CD4-positive, CD25-positive, alpha-beta regulatory T cell (primary cell): ENCODE measurements at regions not wholly inside any gene's neighbourhood (a gene's known extent, or its start where the extent isn't known, plus 50 kb on each side); places are given as distances from the start of the nearest gene placed in this dataset.

Experiments
- ATAC-seq, 2 donors: fragments of 150-1000 bp; cut with Tn5 transposase; one replicate each; pipeline ENCODE4 v1.10.0; 2021; ENCODE audit warnings: low read depth in 2 of 2, moderate number of reproducible peaks in 2 of 2, moderate library complexity in 1 of 2
- DNase-seq, 3 donors: peaks; one replicate each; pipeline versions ENCODE4 v3.0.0 to v3.0.0-alpha.2; 2012 to 2022; ENCODE audit warnings: mixed read lengths in 1 of 3
- H3K27ac ChIP-seq: one replicate; pipeline ENCODE4 v1.7.0; 2013; ENCODE audit warnings: mild to moderate bottlenecking, low read length; ENCODE audit not compliant: insufficient read depth, poor library complexity, severe bottlenecking
- H3K27me3 ChIP-seq: one replicate; pipeline ENCODE4 v1.7.0; 2013; ENCODE audit warnings: low read length; ENCODE audit not compliant: control insufficient read depth, insufficient read depth
- H3K36me3 ChIP-seq: one replicate; pipeline ENCODE4 v1.7.0; 2013; ENCODE audit warnings: mild to moderate bottlenecking, low read length, moderate library complexity; ENCODE audit not compliant: control insufficient read depth, insufficient read depth
- H3K4me1 ChIP-seq: 2 replicates; pipeline ENCODE4 v1.7.0; 2013; ENCODE audit warnings: mild to moderate bottlenecking, low read length; ENCODE audit not compliant: insufficient read depth, control insufficient read depth, poor library complexity, severe bottlenecking
- H3K4me3 ChIP-seq: one replicate; pipeline ENCODE4 v1.7.0; 2013; ENCODE audit warnings: low read depth, mild to moderate bottlenecking, low read length, moderate library complexity
- H3K9me3 ChIP-seq, 2 experiments: 1 replicate in 1 of 2; 2 replicates in 1 of 2; pipeline ENCODE4 v1.7.0; 2013; ENCODE audit warnings: low read length in 2 of 2, mild to moderate bottlenecking in 1 of 2, moderate library complexity in 1 of 2; ENCODE audit not compliant: control insufficient read depth in 2 of 2
- H3K27ac Mint-ChIP-seq, 3 donors: one replicate each; pipeline ENCODE4 v1.8.0; 2020 to 2022; ENCODE audit warnings: mild to moderate bottlenecking in 3 of 3, mixed read lengths in 3 of 3, moderate library complexity in 2 of 3
- H3K27me3 Mint-ChIP-seq: one replicate; pipeline ENCODE4 v1.8.0; 2022; ENCODE audit warnings: mild to moderate bottlenecking, mixed read lengths
- H3K36me3 Mint-ChIP-seq: one replicate; pipeline ENCODE4 v1.8.0; 2020; ENCODE audit warnings: mixed read lengths
- H3K4me1 Mint-ChIP-seq, 4 donors: one replicate each; pipeline ENCODE4 v1.8.0; 2020 to 2022; ENCODE audit warnings: mixed read lengths in 4 of 4, mild to moderate bottlenecking in 1 of 4
- H3K4me3 Mint-ChIP-seq, 4 donors: one replicate each; pipeline ENCODE4 v1.8.0; 2020 to 2022; ENCODE audit warnings: mild to moderate bottlenecking in 4 of 4, mixed read lengths in 4 of 4, moderate library complexity in 3 of 4
- H3K9me3 Mint-ChIP-seq, 7 donors: one replicate each; pipeline ENCODE4 v1.8.0; 2020 to 2022; ENCODE audit warnings: mixed read lengths in 7 of 7, mild to moderate bottlenecking in 3 of 7, moderate library complexity in 2 of 7

- H3K27ac Mint-ChIP-seq, result no peak overlapping the region
- ATAC-seq, result no peak
- no peaks in the 10 kb centered on the region for H3K9me3 Mint-ChIP-seq
- H3K27me3 Mint-ChIP-seq, result no peaks in the 10 kb centered on the region
- Histone ChIP-seq H3K9me3 (no peaks in the 10 kb centered on the region), H3K4me1 (no peaks in the 10 kb centered on the region), H3K36me3 (no peaks in the 10 kb centered on the region), H3K27me3 (no peaks in the 10 kb centered on the region), H3K27ac (no peak overlapping the region), H3K4me3 (no peak overlapping the region)
- peaks cover 0 to 2% (median 0%) of the 10 kb centered on the region in 4 donors for H3K4me1 Mint-ChIP-seq
- H3K36me3 Mint-ChIP-seq, result no peaks in the 10 kb centered on the region
- no peak for DNase-seq
- H3K4me3 Mint-ChIP-seq, result no peak overlapping the region
Measured at GRCh38 chrX:124502166-124502565, 155.8 kb downstream of the SH2D1A start.

- H3K27me3 ChIP-seq, result no peaks in the 10 kb centered on the region
- H3K4me3 ChIP-seq, result no peak overlapping the region
- H3K36me3 Mint-ChIP-seq, result no peaks in the 10 kb centered on the region
- DNase-seq, result no peak
- no peak for ATAC-seq
- H3K9me3 ChIP-seq, result no peaks in the 10 kb centered on the region
- H3K4me1 ChIP-seq, result no peaks in the 10 kb centered on the region
- H3K27ac ChIP-seq, result no peak overlapping the region
- peaks cover 0 to 2% (median 0%) of the 10 kb centered on the region in 4 donors for H3K4me1 Mint-ChIP-seq
- no peaks in the 10 kb centered on the region for H3K9me3 Mint-ChIP-seq
- H3K36me3 ChIP-seq, result no peaks in the 10 kb centered on the region
- H3K27me3 Mint-ChIP-seq, result no peaks in the 10 kb centered on the region
- H3K4me3 Mint-ChIP-seq, result no peak overlapping the region
- H3K27ac Mint-ChIP-seq, result no peak overlapping the region
Measured at GRCh38 chrX:124502599-124502998, 156.2 kb downstream of the SH2D1A start.

- Mint-ChIP-seq H3K4me1 (peaks cover 0 to 2% (median 0%) of the 10 kb centered on the region in 4 donors), H3K36me3 (no peaks in the 10 kb centered on the region), H3K4me3 (no peak overlapping the region), H3K27me3 (no peaks in the 10 kb centered on the region), H3K27ac (no peak overlapping the region), H3K9me3 (no peaks in the 10 kb centered on the region)
- DNase-seq (no peak), ATAC-seq (no peak)
- H3K27ac ChIP-seq, result no peak overlapping the region
- no peaks in the 10 kb centered on the region for H3K27me3 ChIP-seq
- H3K4me3 ChIP-seq, result no peak overlapping the region
- H3K36me3 ChIP-seq, result no peaks in the 10 kb centered on the region
- no peaks in the 10 kb centered on the region for H3K9me3 ChIP-seq
- no peaks in the 10 kb centered on the region for H3K4me1 ChIP-seq
Measured at GRCh38 chrX:124504111-124504983, 158.0 kb downstream of the SH2D1A start.

GRCh38 chrX:124506066-124506465 is 159.7 kb downstream of the SH2D1A start:
- Mint-ChIP-seq H3K9me3 (no peaks in the 10 kb centered on the region), H3K4me3 (no peak overlapping the region), H3K36me3 (no peaks in the 10 kb centered on the region), H3K27ac (no peak overlapping the region), H3K27me3 (no peaks in the 10 kb centered on the region), H3K4me1 (no peaks in the 10 kb centered on the region)
- no peak overlapping the region for H3K4me3 ChIP-seq
- H3K9me3 ChIP-seq, result no peaks in the 10 kb centered on the region
- H3K4me1 ChIP-seq, result no peaks in the 10 kb centered on the region
- ATAC-seq (no peak), DNase-seq (no peak)
- H3K27me3 ChIP-seq, result no peaks in the 10 kb centered on the region
- H3K36me3 ChIP-seq, result no peaks in the 10 kb centered on the region
- no peak overlapping the region for H3K27ac ChIP-seq

- no peaks in the 10 kb centered on the region for H3K9me3 ChIP-seq
- H3K4me1 ChIP-seq, result no peaks in the 10 kb centered on the region
- no peaks in the 10 kb centered on the region for H3K27me3 ChIP-seq
- H3K4me3 ChIP-seq, result no peak overlapping the region
- ATAC-seq, result no peak
- no peak overlapping the region for H3K27ac ChIP-seq
- no peaks in the 10 kb centered on the region for H3K27me3 Mint-ChIP-seq
- H3K9me3 Mint-ChIP-seq, result no peaks in the 10 kb centered on the region
- no peaks in the 10 kb centered on the region for H3K4me1 Mint-ChIP-seq
- DNase-seq, result no peak
- H3K4me3 Mint-ChIP-seq, result no peak overlapping the region
- peak overlapping the region in 1 of 3 donors; percentile 25 for H3K27ac Mint-ChIP-seq
- no peaks in the 10 kb centered on the region for H3K36me3 ChIP-seq
- H3K36me3 Mint-ChIP-seq, result no peaks in the 10 kb centered on the region
Measured at GRCh38 chrX:124507246-124507645, 160.9 kb downstream of the SH2D1A start.

- H3K27ac ChIP-seq, result no peak overlapping the region
- no peaks in the 10 kb centered on the region for H3K36me3 ChIP-seq
- DNase-seq (no peak), ATAC-seq (no peak)
- peaks cover 0 to 5% (median 0%) of the 10 kb centered on the region in 4 donors for H3K4me1 Mint-ChIP-seq
- H3K27me3 ChIP-seq, result no peaks in the 10 kb centered on the region
- no peak overlapping the region for H3K27ac Mint-ChIP-seq
- H3K4me3 Mint-ChIP-seq, result no peak overlapping the region
- peaks cover 0 to 3% (median 0%) of the 10 kb centered on the region in 7 donors for H3K9me3 Mint-ChIP-seq
- H3K9me3 ChIP-seq, result no peaks in the 10 kb centered on the region
- no peak overlapping the region for H3K4me3 ChIP-seq
- no peaks in the 10 kb centered on the region for H3K36me3 Mint-ChIP-seq
- no peaks in the 10 kb centered on the region for H3K27me3 Mint-ChIP-seq
- no peaks in the 10 kb centered on the region for H3K4me1 ChIP-seq
Measured at GRCh38 chrX:124518885-124519284, 172.5 kb downstream of the SH2D1A start.

- Histone ChIP-seq H3K27ac (no peak overlapping the region), H3K9me3 (no peaks in the 10 kb centered on the region), H3K4me3 (no peak overlapping the region), H3K36me3 (no peaks in the 10 kb centered on the region), H3K27me3 (no peaks in the 10 kb centered on the region), H3K4me1 (no peaks in the 10 kb centered on the region)
- no peak overlapping the region for H3K4me3 Mint-ChIP-seq
- DNase-seq, result no peak
- no peak overlapping the region for H3K27ac Mint-ChIP-seq
- no peak for ATAC-seq
- H3K27me3 Mint-ChIP-seq, result no peaks in the 10 kb centered on the region
- H3K36me3 Mint-ChIP-seq, result no peaks in the 10 kb centered on the region
- no peaks in the 10 kb centered on the region for H3K9me3 Mint-ChIP-seq
- H3K4me1 Mint-ChIP-seq, result no peaks in the 10 kb centered on the region
Measured at GRCh38 chrX:124524852-124525251, 178.5 kb downstream of the SH2D1A start.

- Mint-ChIP-seq H3K27me3 (no peaks in the 10 kb centered on the region), H3K36me3 (no peaks in the 10 kb centered on the region), H3K9me3 (peaks cover 0 to 1% (median 0%) of the 10 kb centered on the region in 7 donors), H3K4me1 (no peaks in the 10 kb centered on the region), H3K4me3 (no peak overlapping the region), H3K27ac (no peak overlapping the region)
- ATAC-seq, result no peak
- H3K27ac ChIP-seq, result no peak overlapping the region
- no peak for DNase-seq
- no peak overlapping the region for H3K4me3 ChIP-seq
- no peaks in the 10 kb centered on the region for H3K36me3 ChIP-seq
- H3K9me3 ChIP-seq, result no peaks in the 10 kb centered on the region
- no peaks in the 10 kb centered on the region for H3K27me3 ChIP-seq
- no peaks in the 10 kb centered on the region for H3K4me1 ChIP-seq
Measured at GRCh38 chrX:124529786-124530185, 183.4 kb downstream of the SH2D1A start.
